Inflammatory macrophage treated with lipopolysaccharide for 4 hours (primary cell): ENCODE measurements at regions not wholly inside any gene's neighbourhood (a gene's known extent, or its start where the extent isn't known, plus 50 kb on each side); places are given as distances from the start of the nearest gene placed in this dataset.
"Not testable (repeated sequence)": the region's sequence is repeated elsewhere in the genome, so short reads cannot be mapped to it uniquely, and the experiment has no call there.

ENCODE experiments used
- DNase-seq: peaks from one replicate; pipeline ENCODE4 v3.0.0-alpha.2; 2020

- DNase-seq: no peak
Measured at GRCh38 chr16:61421111-61421510, 615.1 kb downstream of the CDH8 start.

DNA sequence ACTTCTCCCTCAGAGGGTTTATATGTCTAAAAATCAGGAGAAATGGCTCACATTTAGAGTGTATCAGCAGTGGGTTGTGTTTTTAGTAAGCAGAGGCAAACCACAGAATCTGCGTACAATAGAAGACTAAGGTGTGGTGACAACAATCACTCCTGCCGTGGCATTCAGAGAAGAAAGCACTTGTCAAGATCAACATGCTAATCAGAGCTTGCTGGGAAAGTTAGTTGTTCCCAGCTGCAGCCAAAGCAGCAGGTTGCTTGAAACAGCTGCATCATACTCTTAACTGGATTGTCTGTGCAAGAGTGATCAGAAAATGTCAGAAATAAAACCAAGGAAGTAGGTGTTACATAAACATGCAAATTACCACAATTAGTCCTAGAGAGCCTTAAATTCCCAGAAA, 616.4 kb downstream of the CDH8 start:
- no peak for DNase-seq

GRCh38 chr16:61418802-61419201, 617.4 kb downstream of the CDH8 start:
- DNase-seq: not testable (repeated sequence)

- DNase-seq: no peak
Measured at GRCh38 chr16:61415126-61415525, 621.1 kb downstream of the CDH8 start.

DNA sequence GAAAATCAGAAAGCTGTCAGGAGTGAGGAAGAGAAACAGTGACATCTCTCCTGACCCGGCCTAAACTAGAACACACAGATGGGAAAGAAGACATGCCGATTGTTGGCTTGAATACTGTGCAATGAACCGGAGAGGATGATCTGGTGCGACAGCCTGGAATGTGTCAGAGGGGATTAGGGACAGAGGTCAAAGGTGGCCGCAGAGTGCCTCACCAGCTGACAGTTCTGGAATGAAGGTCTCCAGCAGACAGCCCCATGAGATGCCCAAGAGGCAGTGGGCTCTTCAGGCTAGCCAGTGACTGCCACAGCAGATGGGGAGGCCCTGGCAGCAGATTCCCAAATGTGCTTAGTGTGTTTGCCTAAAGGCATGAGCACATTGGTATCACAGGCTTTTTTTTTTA, 623.2 kb downstream of the CDH8 start:
- DNase-seq: no peak

GRCh38 chr16:61412562-61412961, 623.7 kb downstream of the CDH8 start:
- no peak for DNase-seq

DNA sequence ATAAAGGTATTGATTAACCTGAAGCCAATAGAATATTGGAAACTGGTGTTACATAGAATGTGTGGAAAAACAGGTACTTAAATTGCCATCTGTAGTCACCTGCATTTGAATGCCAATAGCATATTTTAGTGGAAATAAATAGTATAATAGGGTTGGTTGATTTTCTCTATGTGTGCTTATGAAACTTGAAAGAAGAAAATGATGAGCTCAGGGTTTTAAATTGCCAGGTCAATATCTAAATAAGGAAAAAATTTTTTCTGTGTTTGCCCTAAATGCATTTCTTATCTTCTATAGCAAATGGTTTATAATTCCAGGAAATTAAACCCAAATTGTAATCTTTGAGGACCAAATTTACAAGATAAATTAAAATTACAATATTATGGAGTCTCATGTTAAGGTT, 626.6 kb downstream of the CDH8 start:
- no peak for DNase-seq

GRCh38 chr16:61403386-61403785, 632.9 kb downstream of the CDH8 start:
- DNase-seq: no peak

- DNase-seq: no peak
Measured at GRCh38 chr16:61391896-61392295, 644.3 kb downstream of the CDH8 start.

DNA sequence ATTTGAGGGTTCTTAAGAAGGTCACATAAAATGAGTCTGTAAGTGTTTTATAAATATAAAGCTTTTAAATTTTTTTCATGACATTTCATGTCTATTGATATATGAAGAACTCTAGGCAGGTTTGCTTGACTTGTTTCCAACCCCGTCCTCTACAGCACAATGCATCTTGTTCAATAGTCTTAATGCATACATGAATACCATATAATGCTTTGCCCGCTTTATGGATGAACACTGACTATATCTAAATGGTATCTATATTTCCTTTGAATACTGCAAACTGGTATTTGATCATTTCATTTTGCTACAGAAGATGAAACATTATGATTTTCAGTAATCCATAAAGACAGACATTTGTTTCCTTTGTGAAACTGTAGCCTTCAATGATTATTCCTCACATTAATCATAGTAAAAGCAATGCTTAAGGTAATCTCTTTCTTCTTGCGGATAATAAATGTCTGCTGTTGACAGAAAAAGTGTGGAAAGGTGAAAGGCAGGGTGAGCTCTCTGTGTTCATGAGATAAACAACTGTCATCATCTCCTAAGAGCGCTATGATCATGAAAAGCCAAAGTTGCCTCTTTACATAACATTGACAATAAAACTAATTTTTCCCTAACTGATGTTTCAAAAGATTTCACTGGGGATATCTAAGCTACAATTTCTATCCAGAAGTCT, 645.1 kb downstream of the CDH8 start:
- DNase-seq: no peak

DNA sequence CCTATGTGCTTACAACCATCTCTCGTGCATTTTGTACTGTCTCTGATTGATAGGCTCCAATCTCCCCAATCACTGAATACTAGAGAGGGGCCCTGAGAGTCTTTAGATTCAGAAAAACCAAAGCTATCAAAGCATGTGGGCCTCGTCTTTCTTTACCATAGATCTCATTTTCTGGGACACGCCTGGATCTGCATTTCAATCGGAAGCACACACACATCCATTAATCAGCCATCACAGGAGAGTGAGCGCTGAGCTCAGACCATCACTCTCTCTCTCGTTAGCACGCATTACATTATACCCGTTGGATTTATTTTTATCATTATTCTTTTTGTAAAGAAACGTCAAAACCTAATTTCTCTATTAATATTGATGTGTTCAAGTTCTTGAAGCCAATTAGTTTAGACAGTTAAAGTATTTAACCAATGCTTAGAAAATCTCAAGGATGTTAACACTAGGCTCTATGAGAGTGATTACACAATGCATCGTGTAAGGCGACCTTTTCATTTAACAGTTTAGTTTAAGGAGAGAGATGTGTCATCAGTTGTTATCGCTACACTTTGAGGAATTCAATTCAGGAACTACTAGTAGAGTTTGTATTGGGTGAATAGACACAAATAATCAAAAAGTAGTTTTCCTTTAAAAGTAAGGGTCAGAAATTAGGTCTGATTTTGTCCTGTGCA, 650.7 kb downstream of the CDH8 start:
- no peak for DNase-seq

GRCh38 chr16:61382435-61382834, 653.8 kb downstream of the CDH8 start:
- DNase-seq: no peak

GRCh38 chr16:61379311-61379710, 656.9 kb downstream of the CDH8 start:
- no peak for DNase-seq

DNA sequence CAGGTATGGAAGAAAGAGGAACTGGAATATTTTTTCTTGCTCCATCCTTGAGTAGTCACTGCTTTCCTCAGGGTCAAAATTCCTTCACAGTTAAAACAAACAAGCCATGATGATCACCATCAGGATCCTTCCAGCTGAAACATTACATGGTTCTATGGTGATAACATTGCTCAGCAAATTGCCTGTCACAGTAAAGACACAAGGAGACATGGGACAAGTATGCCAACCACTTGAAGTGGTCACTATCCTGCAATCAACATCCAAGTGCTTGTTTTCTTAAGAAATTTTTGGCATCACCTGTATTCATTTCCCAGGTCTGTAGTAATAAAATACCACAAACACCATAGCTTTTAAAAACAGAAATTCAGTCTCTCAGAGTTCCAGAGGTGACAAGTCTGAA, 662.2 kb downstream of the CDH8 start:
- DNase-seq: no peak

DNA sequence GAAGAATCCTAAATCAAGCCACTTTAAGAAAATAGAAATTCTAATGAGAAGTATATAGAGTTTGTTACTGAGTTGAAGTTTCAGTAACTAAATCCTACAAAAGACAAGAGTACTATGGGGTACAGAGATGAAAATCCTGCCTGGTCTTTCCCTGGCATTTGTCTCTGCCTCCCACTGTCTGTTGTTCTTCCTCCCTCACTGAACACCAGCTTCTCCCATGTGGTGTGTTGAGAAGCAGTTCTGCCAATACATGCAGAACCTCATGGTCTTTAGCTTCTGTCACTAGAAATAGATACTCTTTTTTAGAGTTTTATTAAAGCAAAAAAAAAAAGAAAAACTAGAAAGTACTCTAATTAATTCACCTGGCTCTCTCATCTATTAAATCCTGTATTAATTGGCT, 664.4 kb downstream of the CDH8 start:
- DNase-seq: no peak

DNA sequence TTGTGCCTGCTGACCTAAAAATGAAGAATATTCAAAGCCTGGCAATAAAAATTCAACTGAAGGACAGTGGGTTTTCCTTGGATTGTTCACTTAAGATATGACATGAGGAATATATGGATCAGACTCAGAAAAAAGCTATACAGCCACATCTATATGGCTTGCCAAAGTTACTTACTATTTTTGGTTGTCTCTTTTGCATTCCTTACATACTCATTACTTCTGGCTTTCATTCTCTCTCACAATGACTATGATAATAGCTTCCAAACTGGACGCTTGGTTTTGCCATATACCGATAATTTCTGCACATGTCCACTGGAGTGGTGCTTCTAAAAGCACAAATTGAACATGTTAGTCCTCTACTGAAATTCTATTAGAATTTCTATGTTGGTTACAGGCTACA, 664.9 kb downstream of the CDH8 start:
- DNase-seq: no peak

DNA sequence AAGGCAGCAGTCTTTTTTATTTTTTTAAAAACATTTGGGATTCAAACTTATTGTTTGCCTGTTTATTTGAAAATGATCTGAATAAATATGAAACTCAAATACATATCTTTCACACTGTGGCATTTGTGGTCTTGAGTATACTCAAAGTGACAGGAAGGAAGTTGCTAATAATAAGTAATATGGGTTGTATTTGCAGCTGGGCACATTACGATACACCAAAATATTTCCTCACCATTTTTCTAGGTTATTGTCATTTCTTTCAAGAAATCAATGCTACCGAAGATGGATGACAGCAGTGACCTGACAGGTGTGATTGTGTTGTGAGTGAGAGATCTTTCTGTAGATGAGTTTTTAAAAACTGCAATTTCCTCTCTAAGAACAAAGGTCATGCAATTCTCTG, 665.7 kb downstream of the CDH8 start:
- DNase-seq: no peak

GRCh38 chr16:61366006-61366405, 670.2 kb downstream of the CDH8 start:
- DNase-seq: no peak

DNA sequence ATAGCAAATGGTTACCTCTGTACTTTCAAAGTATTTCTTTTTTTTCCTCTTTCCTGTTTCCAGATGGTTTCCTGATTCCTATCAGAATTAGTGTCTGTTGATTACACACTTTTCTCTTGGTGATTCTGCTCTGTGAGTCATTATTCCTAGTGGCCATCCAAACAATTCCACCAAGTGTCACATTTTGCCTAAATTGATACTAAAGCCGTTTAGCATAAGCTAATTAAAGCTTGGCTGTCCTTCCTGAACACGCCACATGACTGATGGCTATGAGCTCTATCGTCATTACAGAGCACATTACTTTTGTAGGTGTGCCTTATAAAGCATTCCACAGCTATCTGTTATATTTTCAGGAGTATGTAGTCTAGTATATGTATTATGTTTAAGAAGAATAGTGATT, 671.2 kb downstream of the CDH8 start:
- DNase-seq: no peak

DNA sequence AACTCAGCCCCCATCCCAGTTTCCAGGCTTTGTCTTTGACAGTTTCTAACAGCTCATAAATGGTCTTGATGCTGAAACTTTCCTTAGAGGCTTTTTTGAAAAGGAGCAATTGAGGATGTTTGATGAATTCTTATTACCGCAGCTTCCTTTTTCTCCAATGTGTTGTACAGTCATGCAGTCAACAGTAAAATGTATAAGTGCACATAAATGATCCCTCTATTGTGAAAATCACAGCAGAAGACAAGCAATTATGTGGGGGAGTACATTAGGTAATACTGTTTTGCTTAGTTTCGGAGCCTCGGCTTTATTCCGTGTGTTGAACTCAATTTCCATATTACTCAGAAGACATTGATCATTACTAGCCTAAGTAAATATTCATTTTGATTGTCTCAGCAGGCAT, 673.7 kb downstream of the CDH8 start:
- DNase-seq: no peak

DNA sequence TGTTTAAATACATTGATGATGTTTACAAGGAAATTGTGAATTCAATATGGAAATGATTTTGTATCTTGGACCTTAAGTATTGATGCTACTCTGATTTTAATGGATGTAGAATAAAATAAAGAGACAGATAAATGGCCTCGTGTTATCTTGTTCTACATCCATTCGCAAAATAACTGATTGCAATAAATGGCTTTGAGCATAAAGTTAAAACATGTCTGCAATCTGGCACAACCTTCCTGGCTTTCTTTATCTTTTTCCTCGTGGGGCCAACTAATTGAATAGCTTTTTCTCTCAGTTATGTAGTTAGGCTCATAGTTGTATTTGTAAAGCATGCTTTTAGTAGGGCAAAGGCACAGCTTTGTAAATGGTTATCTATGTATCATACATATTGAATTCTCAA, 691.4 kb downstream of the CDH8 start:
- no peak for DNase-seq

DNA sequence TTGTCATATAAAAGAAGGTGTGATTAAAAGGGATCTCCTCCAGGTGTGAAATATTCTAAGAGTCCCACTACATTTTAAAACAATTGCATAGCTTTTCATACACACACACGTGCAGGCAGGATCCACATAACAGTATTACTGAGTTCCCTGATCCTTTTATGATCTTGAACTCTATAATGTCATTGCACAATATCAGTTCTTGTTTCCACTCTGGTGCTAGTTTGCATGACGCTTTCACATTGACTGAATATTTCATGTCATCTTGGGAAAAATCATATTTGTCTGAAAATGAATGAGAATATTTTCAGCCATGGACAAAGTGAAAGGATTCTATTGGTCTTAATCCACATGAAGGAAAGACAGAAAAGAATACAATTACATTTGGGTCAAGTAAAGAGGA, 703.8 kb downstream of the CDH8 start:
- DNase-seq: no peak

DNA sequence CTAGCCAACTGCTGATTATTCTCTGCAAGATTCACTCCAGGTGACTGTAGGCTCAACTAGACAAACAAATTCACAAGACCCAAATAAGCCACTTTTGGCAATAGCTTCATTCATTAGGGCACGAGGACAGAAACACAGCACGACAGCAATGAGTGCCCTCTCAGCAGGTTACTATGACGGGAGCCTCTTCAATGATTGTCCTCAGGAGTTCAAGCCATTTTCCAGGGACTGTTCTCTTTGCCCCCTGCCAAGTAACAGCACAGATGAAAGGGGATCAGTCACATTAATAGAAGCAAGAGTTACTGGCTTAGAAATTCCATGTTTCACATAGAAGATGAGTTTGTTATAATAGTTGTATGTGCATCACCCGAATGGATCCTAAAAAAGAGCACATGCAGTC, 712.2 kb downstream of the CDH8 start:
- DNase-seq: no peak

DNA sequence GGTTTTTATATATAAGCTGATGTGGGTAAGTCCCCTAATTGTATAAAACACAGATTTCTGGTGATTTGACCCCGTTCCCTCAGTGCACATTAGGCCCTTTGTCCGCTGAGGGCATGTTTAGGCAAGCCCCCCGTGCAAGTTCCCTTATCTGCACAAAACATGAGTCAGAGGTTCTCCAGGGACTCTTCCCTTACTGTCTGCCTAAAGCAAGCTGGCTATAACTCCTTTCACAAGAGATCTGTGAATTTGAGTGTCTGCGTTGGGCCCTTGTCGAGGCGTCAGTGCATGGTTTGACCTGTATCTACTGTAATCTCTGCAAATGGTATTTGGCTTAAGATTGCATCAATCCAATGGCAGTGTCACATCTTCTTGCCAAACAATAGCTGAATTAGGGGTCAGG, 712.8 kb downstream of the CDH8 start:
- no peak for DNase-seq

DNA sequence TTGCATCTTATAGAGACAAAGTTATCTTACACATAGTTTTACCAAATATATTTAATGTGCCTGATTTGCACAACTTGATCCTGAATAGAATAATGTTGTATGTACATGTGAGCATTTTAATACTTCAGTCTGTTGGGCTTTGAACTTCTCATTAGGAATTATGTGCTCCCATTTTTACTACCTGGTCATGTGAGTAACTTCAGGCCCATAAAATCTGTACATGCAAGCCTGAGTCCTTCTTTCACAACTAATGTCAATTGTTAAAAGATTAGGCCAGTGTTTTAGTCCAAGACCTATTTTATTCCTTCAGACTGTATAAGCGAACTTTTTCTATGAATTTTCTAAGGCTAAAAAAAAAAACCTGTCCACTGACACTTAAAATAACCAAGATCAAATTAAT, 715.4 kb downstream of the CDH8 start:
- DNase-seq: no peak
